Stimulated activated naive CD8-positive, alpha-beta T cell treated with anti-CD3 and anti-CD28 coated beads, Interleukin-15, Interleukin-2, amounts not matched to agents 100 ng/mL and 50 ng/mL, for 24 hours (primary cell): ENCODE measurements at regions not wholly inside any gene's neighbourhood (a gene's known extent, or its start where the extent isn't known, plus 50 kb on each side); places are given as distances from the start of the nearest gene placed in this dataset.

ENCODE experiments used
- H3K27ac Mint-ChIP-seq: one replicate; pipeline ENCODE4 v1.8.0; 2021; ENCODE audit warnings: mild to moderate bottlenecking, mixed read lengths
- H3K27me3 Mint-ChIP-seq: one replicate; pipeline ENCODE4 v1.8.0; 2021; ENCODE audit warnings: mixed read lengths
- H3K36me3 Mint-ChIP-seq: one replicate; pipeline ENCODE4 v1.8.0; 2021; ENCODE audit warnings: low read depth, mixed read lengths
- H3K4me1 Mint-ChIP-seq: one replicate; pipeline ENCODE4 v1.8.0; 2021; ENCODE audit warnings: low read depth, mixed read lengths
- H3K4me3 Mint-ChIP-seq: one replicate; pipeline ENCODE4 v1.8.0; 2021; ENCODE audit warnings: mild to moderate bottlenecking, mixed read lengths
- H3K9me3 Mint-ChIP-seq: one replicate; pipeline ENCODE4 v1.8.0; 2021; ENCODE audit warnings: mixed read lengths

DNA sequence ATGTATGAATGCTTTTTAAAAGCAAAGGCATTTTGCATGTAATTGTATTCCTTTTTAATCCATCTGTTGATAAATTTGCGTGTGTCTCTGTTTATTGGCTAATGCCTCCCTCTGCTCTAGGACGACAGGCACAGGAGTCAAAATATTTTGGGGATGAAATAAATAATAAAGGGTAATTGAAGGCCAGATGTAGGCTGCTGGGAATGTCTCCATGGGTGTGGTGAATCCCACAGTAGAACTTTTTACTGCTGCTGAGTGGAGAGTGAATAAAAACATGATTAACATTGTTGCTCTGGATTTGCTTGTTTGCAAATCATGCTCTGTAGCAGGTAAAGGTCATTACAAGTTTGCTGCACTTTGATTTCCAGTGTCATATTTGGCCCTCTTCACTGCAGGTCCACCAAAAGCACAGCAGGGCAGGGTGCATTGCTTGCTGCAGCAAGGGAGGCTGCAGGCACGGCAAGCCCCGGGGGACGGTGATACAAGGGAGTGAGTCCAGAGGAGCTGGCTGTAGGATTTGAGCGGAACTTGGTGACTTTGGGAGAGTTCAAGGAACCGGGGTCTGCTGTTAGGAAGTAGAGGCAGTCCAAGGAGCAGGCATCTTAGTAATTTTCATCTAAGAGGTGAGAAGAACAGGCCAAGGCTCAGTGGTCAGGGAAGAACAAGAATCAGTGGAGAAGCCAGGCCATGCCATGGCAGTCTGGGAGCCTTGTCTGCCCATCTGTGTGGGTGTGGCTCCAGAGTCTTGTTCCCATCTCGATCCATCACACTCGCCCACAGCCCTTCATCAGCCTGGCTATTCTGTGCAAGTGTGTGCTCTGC is 201.5 kb upstream of the RAB6C start:
- no peaks in the 10 kb centered on the region for H3K9me3 Mint-ChIP-seq
- H3K4me1 Mint-ChIP-seq: no peaks in the 10 kb centered on the region
- no peaks in the 10 kb centered on the region for H3K36me3 Mint-ChIP-seq
- no peaks in the 10 kb centered on the region for H3K27me3 Mint-ChIP-seq
- H3K4me3 Mint-ChIP-seq: no peak overlapping the region
- no peak overlapping the region for H3K27ac Mint-ChIP-seq

DNA sequence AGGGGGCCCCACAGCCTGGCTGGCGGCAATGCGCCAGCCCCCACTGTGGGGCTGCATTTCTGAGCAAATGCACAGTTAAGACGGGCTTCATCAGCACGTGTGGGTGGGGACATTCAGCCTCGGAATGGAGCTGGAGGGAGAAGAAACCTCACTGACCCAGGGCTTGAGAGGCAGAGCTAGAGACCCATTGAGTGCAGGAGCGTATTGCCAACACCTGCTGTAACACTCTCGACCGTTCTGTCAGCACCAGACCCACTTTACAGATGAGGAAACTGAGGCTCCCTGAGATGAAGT is 200.9 kb upstream of the RAB6C start:
- Mint-ChIP-seq H3K9me3 (no peaks in the 10 kb centered on the region), H3K27ac (no peak overlapping the region), H3K4me1 (no peaks in the 10 kb centered on the region), H3K4me3 (no peak overlapping the region), H3K27me3 (no peaks in the 10 kb centered on the region), H3K36me3 (no peaks in the 10 kb centered on the region)

DNA sequence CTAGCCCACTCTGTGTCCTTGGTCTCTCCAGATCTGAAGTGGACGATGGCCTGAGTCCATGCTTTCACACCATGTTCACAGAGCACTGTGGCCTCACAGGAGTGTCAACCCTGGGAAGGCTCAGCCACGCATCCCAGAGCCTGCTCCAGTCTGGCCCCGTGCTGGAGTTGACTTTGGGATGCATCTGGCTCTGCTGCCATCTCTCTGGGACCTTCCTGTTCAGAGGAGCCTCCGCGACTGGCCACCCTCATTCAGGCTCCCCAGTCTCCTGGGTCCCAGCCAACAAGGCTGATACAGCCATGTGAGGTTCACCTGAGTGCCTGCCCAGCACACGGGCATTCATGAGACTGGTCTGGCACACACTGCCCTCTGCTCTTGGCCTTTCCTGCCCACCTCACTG is 199.7 kb upstream of the RAB6C start:
- Mint-ChIP-seq H3K27me3 (no peaks in the 10 kb centered on the region), H3K36me3 (no peaks in the 10 kb centered on the region), H3K9me3 (no peaks in the 10 kb centered on the region), H3K4me3 (no peak overlapping the region), H3K4me1 (no peaks in the 10 kb centered on the region), H3K27ac (no peak overlapping the region)

DNA sequence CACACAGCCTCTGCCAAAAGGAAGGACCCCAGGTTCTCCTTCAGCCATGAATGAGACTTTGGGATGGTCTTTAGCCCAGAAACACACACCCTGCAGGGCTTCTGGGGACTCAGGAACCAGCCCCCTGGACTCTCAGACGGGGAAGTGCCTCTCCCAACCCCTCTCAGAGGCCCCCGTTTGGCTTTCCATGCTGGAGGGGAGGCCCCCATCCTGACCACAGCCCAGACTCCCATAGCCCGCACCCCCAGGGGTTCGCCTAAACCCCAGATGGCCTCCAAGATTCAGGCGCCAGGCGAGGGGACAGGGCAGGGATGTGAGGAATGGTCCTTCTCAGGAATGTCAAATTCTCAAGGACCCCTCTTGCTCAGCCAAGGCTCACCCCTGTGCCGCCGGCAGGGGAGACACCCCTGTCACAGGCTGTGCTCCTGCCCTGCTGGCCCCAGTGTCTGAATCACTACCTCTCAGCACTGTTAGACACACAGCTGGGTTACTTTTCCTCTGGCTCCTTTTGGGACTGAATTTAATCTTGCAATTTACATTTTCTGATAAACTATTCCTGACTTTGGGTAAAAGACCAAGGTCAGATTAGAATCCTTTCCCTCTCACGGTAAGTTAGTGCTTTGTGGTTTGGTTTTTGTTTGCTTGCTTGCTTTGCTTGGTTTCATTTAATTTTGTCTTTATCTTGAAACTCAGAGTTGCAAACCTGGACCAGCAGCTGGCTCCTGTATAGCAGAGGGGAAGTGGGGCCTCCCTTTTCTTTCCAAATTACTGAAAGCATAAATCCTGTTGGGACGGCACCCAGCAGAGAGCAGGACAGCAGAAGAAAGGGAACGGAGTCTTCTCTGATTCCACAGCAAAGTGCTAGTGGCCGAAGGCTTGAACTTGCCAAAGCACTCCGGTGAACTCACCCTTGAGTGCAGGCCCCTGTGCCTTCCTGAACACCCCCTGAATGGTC is 198.9 kb upstream of the RAB6C start:
- Mint-ChIP-seq H3K36me3 (no peaks in the 10 kb centered on the region), H3K4me1 (no peaks in the 10 kb centered on the region), H3K27ac (no peak overlapping the region), H3K4me3 (no peak overlapping the region), H3K27me3 (no peaks in the 10 kb centered on the region), H3K9me3 (no peaks in the 10 kb centered on the region)

DNA sequence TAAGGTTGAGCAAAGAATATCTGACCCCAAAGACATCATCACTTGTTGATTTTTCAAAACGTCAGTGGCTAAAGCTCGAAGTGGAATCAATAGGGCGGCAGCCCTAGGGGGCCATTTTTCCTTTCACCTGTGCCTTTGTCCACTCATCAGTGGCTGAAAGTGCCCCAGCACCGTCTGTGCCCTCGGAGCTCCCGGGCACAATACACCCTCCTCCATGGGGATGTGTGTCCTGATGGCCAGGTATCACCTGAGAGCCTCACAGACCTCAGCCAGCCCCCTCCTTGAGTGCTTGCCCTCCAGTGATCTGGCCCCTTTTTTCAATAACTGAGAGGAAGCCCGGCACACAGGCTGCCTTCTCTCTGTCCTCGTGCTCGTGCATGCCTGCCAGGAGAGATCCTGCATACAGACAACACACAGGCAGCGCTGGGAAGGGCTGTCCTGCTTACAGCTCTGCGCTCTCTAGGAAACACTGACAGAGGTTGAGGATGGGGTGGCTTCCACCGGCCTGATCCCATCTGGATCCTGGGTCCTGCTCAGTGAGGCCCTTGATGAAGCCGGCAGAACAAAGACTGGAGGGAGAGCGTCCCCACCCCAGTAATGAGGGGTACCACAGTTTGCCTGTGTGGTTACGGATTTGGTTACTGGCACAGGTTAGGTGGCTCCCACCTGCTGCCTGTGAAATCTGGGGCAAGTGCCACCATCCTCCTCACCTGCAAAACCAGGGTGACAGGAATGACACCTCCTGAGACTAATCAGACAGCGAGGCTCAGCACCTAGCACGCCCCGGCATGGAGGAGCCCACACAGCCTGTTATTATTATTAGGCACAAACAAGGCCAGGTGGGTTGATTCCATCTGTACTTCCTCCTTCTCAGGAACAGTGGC is 197.5 kb upstream of the RAB6C start:
- no peak overlapping the region for H3K27ac Mint-ChIP-seq
- no peaks in the 10 kb centered on the region for H3K36me3 Mint-ChIP-seq
- no peaks in the 10 kb centered on the region for H3K27me3 Mint-ChIP-seq
- H3K4me1 Mint-ChIP-seq: no peaks in the 10 kb centered on the region
- no peaks in the 10 kb centered on the region for H3K9me3 Mint-ChIP-seq
- no peak overlapping the region for H3K4me3 Mint-ChIP-seq

DNA sequence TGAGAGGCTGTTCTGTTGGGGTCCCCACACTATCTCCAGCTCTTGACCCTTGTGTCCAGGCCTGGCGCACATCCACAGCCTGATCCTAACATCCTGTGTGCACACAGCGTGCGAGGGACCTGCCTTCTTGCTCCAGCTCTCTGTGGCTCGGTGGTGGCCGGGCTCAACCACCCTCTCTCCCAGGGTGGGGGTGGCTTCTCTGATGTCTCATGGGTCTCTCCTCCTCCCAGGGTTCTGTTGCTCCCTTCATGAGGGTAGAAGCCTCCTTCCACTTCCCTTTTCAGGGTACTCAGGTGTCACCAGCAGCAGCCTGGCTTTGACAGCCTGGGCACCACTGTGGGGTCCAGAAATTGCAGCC is 196.9 kb upstream of the RAB6C start:
- Mint-ChIP-seq H3K4me3 (no peak overlapping the region), H3K27ac (no peak overlapping the region), H3K4me1 (no peaks in the 10 kb centered on the region), H3K9me3 (no peaks in the 10 kb centered on the region), H3K27me3 (no peaks in the 10 kb centered on the region), H3K36me3 (no peaks in the 10 kb centered on the region)

DNA sequence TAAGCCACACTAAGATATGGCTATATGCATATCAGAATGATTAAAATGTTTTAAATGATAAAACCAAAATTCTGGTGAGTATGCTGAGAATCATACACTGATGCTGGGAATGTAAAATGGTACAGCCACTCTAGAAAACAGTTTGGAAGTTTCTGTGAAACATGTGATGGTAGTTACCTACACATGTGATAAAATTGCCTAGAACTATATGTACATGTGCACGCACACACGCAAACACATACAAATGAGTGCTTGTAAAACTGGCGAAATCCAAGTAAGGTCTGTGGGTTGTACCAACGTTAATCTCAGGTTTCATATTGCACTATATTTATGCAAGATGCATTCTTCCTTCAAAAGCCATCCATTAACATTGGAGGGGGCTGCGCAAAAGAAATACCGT is 195.0 kb upstream of the RAB6C start:
- H3K27ac Mint-ChIP-seq: no peak overlapping the region
- no peaks in the 10 kb centered on the region for H3K36me3 Mint-ChIP-seq
- no peaks in the 10 kb centered on the region for H3K27me3 Mint-ChIP-seq
- no peaks in the 10 kb centered on the region for H3K4me1 Mint-ChIP-seq
- H3K4me3 Mint-ChIP-seq: no peak overlapping the region
- H3K9me3 Mint-ChIP-seq: no peaks in the 10 kb centered on the region

DNA sequence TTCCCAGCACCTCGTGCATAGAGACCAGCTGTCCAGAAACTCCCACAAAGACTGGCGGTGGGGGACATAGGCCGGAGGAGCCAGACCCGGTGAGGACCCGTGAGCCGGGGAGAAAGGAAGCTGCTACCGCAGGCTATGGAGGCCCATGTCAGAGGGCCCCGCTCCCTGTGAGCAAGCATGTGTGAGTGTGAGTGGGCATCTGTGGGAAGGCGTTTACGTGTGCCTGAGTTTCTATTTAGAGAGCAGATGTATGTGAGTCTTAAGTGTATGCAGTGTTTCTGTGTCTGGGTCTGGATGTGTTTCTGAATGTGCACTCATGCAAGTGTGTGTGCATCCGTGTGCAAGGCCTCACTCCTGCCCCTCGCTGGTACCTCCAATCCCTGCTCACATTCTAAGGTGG is 187.8 kb upstream of the RAB6C start:
- Mint-ChIP-seq H3K36me3 (no peaks in the 10 kb centered on the region), H3K4me1 (no peaks in the 10 kb centered on the region), H3K9me3 (no peaks in the 10 kb centered on the region), H3K4me3 (no peak overlapping the region), H3K27me3 (no peaks in the 10 kb centered on the region), H3K27ac (no peak overlapping the region)

DNA sequence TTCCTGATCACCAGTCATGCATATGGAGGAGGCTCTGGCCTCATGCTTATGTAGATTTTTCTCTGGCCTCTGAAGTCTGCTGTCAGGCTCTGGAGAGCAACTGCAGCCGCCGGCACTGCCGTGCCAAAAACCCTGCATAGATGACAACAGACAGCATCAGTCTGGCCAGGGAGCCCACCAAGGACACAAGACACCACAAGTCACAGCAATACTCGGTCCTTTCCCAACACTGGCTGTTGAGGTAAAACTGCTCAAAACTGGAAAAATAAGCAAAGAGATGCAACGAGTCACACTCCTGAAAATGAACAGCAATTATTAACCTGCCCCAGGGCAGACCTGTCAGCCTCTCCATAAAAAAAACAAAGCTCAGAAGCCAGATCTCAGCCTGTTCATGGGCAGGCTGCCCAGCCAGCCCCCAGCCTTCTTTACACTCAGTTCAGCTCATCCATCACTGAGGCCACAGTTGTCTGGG is 186.0 kb upstream of the RAB6C start:
- H3K27ac Mint-ChIP-seq: no peak overlapping the region
- no peaks in the 10 kb centered on the region for H3K27me3 Mint-ChIP-seq
- no peaks in the 10 kb centered on the region for H3K36me3 Mint-ChIP-seq

DNA sequence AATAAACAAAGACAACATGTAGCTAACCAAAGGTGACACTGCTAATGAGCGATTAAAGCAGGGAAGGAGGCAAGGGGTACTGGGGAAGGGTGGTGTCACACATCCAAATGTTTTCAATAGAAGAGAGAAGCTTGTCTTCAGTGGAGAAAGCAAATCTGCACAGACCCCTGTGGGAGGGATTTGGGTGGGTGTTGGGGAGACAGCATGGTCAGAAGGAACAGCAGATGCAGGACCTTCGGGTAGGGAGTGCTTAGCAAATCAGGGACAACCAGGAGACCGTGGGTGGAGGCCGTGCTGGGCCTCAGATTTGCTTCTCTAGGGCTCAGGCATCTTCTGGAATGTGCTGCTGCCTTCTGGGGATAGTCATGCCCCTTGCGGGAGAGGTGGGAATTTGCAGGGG is 185.3 kb upstream of the RAB6C start:
- Mint-ChIP-seq H3K27me3 (no peaks in the 10 kb centered on the region), H3K36me3 (no peaks in the 10 kb centered on the region), H3K4me3 (no peak overlapping the region), H3K4me1 (no peaks in the 10 kb centered on the region), H3K9me3 (no peaks in the 10 kb centered on the region), H3K27ac (no peak overlapping the region)

More for the DNA sequence above, 186.0 kb upstream of the RAB6C start:
- no peaks in the 10 kb centered on the region for H3K4me1 Mint-ChIP-seq
- H3K9me3 Mint-ChIP-seq: no peaks in the 10 kb centered on the region
- H3K4me3 Mint-ChIP-seq: no peak overlapping the region

DNA sequence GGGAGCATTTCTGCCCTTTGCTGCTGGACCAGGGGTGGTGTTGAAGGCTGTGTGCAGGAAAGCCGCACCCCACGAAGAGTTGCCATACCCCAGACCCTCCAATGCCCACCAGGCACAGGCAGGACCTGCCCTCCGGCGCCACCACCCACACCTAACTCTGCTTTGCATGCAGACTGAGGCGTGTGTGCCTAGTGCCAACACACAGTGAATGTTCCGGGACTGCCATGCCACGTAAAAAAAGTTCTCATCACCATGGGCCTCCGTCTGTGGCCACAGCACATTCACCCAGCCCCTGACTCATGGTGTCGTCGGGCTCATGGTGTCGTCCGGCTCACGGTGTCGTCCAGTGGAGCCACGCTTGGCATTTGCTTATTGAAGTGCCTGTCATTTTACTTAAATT is 184.9 kb upstream of the RAB6C start:
- Mint-ChIP-seq H3K27me3 (no peaks in the 10 kb centered on the region), H3K4me1 (no peaks in the 10 kb centered on the region), H3K4me3 (no peak overlapping the region), H3K36me3 (no peaks in the 10 kb centered on the region), H3K27ac (no peak overlapping the region), H3K9me3 (no peaks in the 10 kb centered on the region)

DNA sequence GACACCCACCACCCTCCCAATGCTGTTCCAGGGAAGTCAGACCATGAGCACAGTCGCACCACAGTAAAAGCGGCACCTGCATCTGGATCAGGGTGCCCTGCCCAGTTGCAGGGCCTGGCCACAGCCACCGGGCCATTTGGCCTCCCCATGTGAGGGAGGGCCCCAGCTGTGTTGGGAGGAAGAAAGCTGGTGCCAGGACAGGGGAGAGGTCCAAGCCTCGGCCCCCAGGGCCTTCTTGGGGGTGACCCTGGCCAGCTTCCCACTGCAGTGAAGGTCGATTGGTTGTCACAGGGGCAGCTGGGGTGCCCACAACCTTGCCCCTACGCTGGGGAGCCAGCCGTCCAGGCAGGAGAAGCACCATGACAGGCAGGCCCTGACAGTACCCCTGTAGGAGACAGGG is 183.2 kb upstream of the RAB6C start:
- no peak overlapping the region for H3K27ac Mint-ChIP-seq
- no peaks in the 10 kb centered on the region for H3K4me1 Mint-ChIP-seq
- no peak overlapping the region for H3K4me3 Mint-ChIP-seq
- H3K27me3 Mint-ChIP-seq: no peaks in the 10 kb centered on the region
- no peaks in the 10 kb centered on the region for H3K9me3 Mint-ChIP-seq
- no peaks in the 10 kb centered on the region for H3K36me3 Mint-ChIP-seq

DNA sequence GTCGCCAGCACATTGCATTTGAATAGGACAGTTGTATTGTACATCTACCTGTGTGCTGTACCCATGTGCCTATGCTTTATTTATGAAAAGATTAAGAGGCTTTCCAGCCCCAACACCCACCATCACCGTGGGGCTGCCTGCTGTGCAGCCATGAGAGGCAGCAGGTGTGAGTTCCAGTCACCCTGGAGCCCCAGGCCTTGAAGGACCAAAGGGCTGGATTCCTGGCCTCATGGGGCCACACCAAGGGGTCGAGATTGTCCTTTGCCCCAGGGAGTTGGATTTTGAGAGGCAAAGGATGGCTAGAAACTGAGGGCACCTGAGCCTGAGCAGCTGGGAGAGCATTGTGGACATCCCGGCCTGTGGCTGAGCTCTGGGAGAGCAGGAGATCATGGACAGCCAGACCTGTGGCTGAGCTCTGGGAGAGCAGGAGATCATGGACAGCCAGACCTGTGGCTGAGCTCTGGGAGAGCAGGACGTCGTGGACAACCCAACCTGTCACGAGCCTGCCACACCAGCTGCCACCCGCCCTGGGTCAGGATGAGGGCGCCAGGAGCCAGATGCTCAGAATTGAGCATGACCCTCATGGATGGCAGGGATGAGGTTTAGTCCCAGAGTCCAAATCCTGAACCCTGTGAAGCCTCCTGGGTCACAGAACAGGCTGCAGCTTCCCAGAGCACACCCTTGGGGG is 182.5 kb upstream of the RAB6C start:
- Mint-ChIP-seq H3K4me1 (no peaks in the 10 kb centered on the region), H3K27me3 (no peaks in the 10 kb centered on the region), H3K36me3 (no peaks in the 10 kb centered on the region), H3K9me3 (no peaks in the 10 kb centered on the region), H3K27ac (no peak overlapping the region), H3K4me3 (no peak overlapping the region)

DNA sequence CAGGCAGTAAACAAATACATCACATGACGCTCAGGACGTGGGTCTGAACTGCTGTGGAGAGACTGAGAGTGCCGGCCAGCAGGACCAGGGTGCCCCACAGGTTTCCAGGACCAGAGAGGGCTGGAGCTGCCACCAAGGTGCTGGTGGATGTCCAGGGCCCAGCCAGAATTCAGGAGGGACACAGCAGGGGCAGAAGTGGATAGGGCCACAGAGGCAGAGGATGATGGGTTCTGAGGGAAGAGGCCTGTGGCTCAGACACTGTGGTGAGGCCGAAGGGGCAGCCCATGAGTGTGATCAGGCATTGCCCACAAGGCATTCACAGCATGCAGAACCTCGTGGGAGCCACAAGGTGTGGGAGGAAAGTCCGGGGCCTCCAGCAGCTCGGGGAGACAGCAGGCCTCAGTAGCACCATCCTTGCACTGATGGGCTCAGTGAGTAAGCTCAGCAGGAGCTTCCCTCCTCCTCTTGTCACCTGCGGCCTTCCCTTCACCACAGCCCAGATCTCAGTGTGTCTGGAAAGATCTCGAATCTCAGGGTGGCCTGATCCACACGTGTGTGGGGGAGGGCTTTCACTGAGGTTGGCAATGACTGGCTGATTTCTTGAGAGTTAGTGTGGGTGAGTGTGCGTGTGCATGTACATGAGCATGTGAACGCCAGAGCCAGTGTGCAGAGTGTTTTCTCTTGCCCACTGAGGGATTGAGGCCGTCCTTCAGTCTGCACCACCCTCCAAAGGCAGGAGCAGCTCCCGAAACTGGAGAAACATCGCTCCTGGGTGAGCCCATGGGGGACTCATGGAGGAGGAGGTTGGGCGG is 181.8 kb upstream of the RAB6C start:
- Mint-ChIP-seq H3K27ac (no peak overlapping the region), H3K36me3 (no peaks in the 10 kb centered on the region), H3K4me3 (no peak overlapping the region), H3K4me1 (no peaks in the 10 kb centered on the region), H3K27me3 (no peaks in the 10 kb centered on the region), H3K9me3 (no peaks in the 10 kb centered on the region)
